ENCODE measurements at regions not wholly inside any gene's neighbourhood (a gene's known extent, or its start where the extent isn't known, plus 50 kb on each side); places are given as distances from the start of the nearest gene placed in this dataset.

GRCh38 chr12:124514996-124515932, 52.1 kb downstream of the NCOR2 start:
- DNase-seq (no peak), ATAC-seq (ENCODE audit: insufficient read depth, low read depth) (no peak)
- no peak overlapping the region for H3K27ac ChIP-seq (ENCODE audit: low read length)
- H3K4me2 ChIP-seq (ENCODE audit: insufficient read depth, low read length), result no peak overlapping the region
- peaks cover 24% of the 10 kb centered on the region for H3K36me3 ChIP-seq (ENCODE audit: insufficient read depth, low read length)
- TF ChIP-seq EZH2 (IDR thresholded peaks at IDR 0.05; ENCODE audit: borderline replicate concordance, low read depth, low read length, severe bottlenecking), result no peak
- TF ChIP-seq, protein P1, sequence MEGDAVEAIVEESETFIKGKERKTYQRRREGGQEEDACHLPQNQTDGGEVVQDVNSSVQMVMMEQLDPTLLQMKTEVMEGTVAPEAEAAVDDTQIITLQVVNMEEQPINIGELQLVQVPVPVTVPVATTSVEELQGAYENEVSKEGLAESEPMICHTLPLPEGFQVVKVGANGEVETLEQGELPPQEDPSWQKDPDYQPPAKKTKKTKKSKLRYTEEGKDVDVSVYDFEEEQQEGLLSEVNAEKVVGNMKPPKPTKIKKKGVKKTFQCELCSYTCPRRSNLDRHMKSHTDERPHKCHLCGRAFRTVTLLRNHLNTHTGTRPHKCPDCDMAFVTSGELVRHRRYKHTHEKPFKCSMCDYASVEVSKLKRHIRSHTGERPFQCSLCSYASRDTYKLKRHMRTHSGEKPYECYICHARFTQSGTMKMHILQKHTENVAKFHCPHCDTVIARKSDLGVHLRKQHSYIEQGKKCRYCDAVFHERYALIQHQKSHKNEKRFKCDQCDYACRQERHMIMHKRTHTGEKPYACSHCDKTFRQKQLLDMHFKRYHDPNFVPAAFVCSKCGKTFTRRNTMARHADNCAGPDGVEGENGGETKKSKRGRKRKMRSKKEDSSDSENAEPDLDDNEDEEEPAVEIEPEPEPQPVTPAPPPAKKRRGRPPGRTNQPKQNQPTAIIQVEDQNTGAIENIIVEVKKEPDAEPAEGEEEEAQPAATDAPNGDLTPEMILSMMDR (IDR thresholded peaks at IDR 0.05; ENCODE audit: borderline replicate concordance, extremely low read depth, low read length, poor library complexity, severe bottlenecking), result no peak
- no peak overlapping the region for H2AFZ ChIP-seq (ENCODE audit: low read depth, low read length)
- peaks cover 95% of the 10 kb centered on the region for H4K20me1 ChIP-seq (ENCODE audit: insufficient read depth, low read length)
- no peaks in the 10 kb centered on the region for H3K4me1 ChIP-seq (ENCODE audit: insufficient read depth, low read length)
- peaks cover 96% of the 10 kb centered on the region for H3K79me2 ChIP-seq (ENCODE audit: insufficient read depth, low read length)
- no peaks in the 10 kb centered on the region for H3K9me3 ChIP-seq (ENCODE audit: insufficient read depth, low read length, severe bottlenecking)
- H3K4me3 ChIP-seq (ENCODE audit: low read depth in 1 of 2, low read length in 2 of 2), result no peak overlapping the region
- H3K9ac ChIP-seq (ENCODE audit: low read depth, low read length), result no peak overlapping the region
- H3K27me3 ChIP-seq (ENCODE audit: insufficient read depth, low read length, poor library complexity), result no peaks in the 10 kb centered on the region

DNA sequence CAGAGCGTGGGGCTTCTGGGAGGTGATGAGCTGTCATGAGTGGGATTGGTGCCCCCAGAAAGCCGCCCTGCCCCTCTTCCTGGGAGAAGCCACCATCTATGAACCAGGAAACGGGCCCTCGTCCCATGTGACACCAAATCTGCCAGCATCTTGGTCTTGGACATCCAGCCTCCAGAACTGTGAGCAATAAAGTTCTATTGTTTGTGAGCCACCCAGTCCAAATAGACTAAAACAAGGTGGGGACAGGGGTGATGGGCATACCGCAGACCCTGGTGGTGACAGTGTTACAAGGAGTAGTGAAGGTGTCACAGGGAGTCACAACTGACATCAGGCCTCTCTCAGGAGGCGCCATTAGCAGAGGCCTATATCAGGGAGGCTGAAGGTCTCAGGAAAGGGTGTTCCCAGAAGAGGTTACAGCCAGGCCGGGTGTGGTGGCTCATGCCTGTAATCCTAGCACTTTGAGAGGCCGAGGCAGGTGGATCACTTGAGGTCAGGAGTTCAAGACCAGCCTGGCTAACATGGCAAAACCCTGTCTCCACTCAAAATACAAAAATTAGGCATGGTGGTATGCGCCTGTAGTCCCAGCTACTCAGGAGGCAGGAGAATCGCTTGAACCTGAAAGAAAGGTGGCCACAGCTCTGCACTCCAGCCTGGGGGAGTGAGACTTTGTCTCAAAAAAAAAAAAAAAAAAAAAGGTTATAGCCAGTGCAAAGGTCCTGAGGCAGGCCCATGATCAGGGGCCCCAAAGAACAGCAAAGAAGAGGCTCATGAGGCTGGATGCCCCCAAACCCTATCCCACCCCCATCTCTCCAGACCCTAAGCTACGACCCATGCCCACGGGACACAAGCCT, 53.0 kb downstream of the NCOR2 start:
- H3K79me2 ChIP-seq (ENCODE audit: insufficient read depth, low read length), result peaks cover 96% of the 10 kb centered on the region
- no peak for TF ChIP-seq EZH2 (IDR thresholded peaks at IDR 0.05; ENCODE audit: borderline replicate concordance, low read depth, low read length, severe bottlenecking)
- TF ChIP-seq, protein P1 (IDR thresholded peaks at IDR 0.05; ENCODE audit: borderline replicate concordance, extremely low read depth, low read length, poor library complexity, severe bottlenecking), result no peak
- H3K27ac ChIP-seq (ENCODE audit: low read length), result no peak overlapping the region

DNA sequence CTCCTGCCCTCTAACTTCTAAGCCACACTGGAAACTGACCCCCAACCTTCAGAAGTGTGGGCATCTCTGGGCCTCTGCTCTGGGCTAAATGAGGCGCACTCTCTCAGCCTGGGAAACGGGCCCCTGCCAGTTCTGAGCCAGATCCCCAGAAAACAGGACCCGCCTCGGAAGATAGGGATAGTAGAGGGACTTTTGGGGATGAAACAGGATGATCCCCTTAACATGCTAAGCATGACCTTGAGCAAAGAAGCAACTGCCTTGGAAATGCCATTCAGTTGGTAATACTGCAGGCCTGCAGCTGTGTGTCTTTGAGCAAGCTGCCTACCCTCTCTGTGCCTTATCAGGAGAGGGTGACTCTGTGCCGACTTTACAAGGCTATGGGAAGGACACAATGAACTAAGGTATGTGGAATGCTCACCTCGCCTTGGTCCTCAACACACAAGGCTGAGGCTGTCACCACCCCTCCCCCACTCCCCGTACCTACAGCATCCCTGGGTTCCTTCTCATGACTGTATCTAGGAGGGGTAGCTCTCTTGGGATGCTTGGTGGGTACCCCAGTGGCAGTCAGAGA, 54.0 kb downstream of the NCOR2 start:
- H3K27me3 ChIP-seq (ENCODE audit: insufficient read depth, low read length, poor library complexity), result no peaks in the 10 kb centered on the region
- peaks cover 95% of the 10 kb centered on the region for H4K20me1 ChIP-seq (ENCODE audit: insufficient read depth, low read length)
- H3K4me1 ChIP-seq (ENCODE audit: insufficient read depth, low read length), result no peaks in the 10 kb centered on the region
- ATAC-seq (ENCODE audit: insufficient read depth, low read depth), result no peak
- H2AFZ ChIP-seq (ENCODE audit: low read depth, low read length), result no peak overlapping the region
- H3K79me2 ChIP-seq (ENCODE audit: insufficient read depth, low read length), result peaks cover 96% of the 10 kb centered on the region
- no peak overlapping the region for H3K27ac ChIP-seq (ENCODE audit: low read length)
- no peak overlapping the region for H3K4me3 ChIP-seq (ENCODE audit: low read depth in 1 of 2, low read length in 2 of 2)
- no peak for DNase-seq
- no peaks in the 10 kb centered on the region for H3K9me3 ChIP-seq (ENCODE audit: insufficient read depth, low read length, severe bottlenecking)
- TF ChIP-seq EZH2 (IDR thresholded peaks at IDR 0.05; ENCODE audit: borderline replicate concordance, low read depth, low read length, severe bottlenecking), result no peak
- TF ChIP-seq, protein P1 (IDR thresholded peaks at IDR 0.05; ENCODE audit: borderline replicate concordance, extremely low read depth, low read length, poor library complexity, severe bottlenecking), result no peak
- H3K36me3 ChIP-seq (ENCODE audit: insufficient read depth, low read length), result peaks cover 24% of the 10 kb centered on the region
- H3K4me2 ChIP-seq (ENCODE audit: insufficient read depth, low read length), result no peak overlapping the region
- no peak overlapping the region for H3K9ac ChIP-seq (ENCODE audit: low read depth, low read length)

More for the DNA sequence above, 53.0 kb downstream of the NCOR2 start:
- Histone ChIP-seq H3K4me1 (ENCODE audit: insufficient read depth, low read length) (no peaks in the 10 kb centered on the region), H3K4me3 (ENCODE audit: low read depth in 1 of 2, low read length in 2 of 2) (no peak overlapping the region), H3K4me2 (ENCODE audit: insufficient read depth, low read length) (no peak overlapping the region), H3K9ac (ENCODE audit: low read depth, low read length) (no peak overlapping the region), H4K20me1 (ENCODE audit: insufficient read depth, low read length) (peaks cover 95% of the 10 kb centered on the region), H2AFZ (ENCODE audit: low read depth, low read length) (no peak overlapping the region), H3K27me3 (ENCODE audit: insufficient read depth, low read length, poor library complexity) (no peaks in the 10 kb centered on the region), H3K9me3 (ENCODE audit: insufficient read depth, low read length, severe bottlenecking) (no peaks in the 10 kb centered on the region), H3K36me3 (ENCODE audit: insufficient read depth, low read length) (peaks cover 24% of the 10 kb centered on the region)
- no peak for DNase-seq
- ATAC-seq (ENCODE audit: insufficient read depth, low read depth), result no peak
